Hepatocyte (in vitro differentiated cells): ENCODE measurements at regions not wholly inside any gene's neighbourhood (a gene's known extent, or its start where the extent isn't known, plus 50 kb on each side); places are given as distances from the start of the nearest gene placed in this dataset.

ENCODE experiments used
- DNase-seq: peaks from one replicate; pipeline ENCODE4 v3.0.0-alpha.2; 2016; ENCODE audit warnings: low spot score
- H2AFZ ChIP-seq: fragments of 200-600 bp; sonication (generic); 2 replicates; pipeline ENCODE4 v1.6.0; 2016; ENCODE audit warnings: antibody characterized with exemption, mild to moderate bottlenecking
- H3K27ac ChIP-seq: fragments of 200-600 bp; sonication (generic); 2 replicates; pipeline ENCODE4 v1.5.1; 2016; ENCODE audit warnings: mild to moderate bottlenecking
- H3K27me3 ChIP-seq: fragments of 200-600 bp; sonication (generic); 2 replicates; pipeline ENCODE4 v1.6.1; 2016
- H3K36me3 ChIP-seq: fragments of 200-600 bp; sonication (generic); replicated peaks from 2 replicates; pipeline ENCODE4 v1.5.1; 2016; ENCODE audit warnings: low read depth; ENCODE audit not compliant: insufficient read depth
- H3K4me1 ChIP-seq: fragments of 200-600 bp; sonication (generic); 2 replicates; pipeline ENCODE4 v1.5.1; 2016; ENCODE audit warnings: mild to moderate bottlenecking, moderate library complexity; ENCODE audit not compliant: insufficient read depth
- H3K4me2 ChIP-seq: fragments of 200-600 bp; sonication (generic); 2 replicates; pipeline ENCODE4 v1.6.0; 2016
- H3K4me3 ChIP-seq: fragments of 200-600 bp; sonication (generic); 2 replicates; pipeline ENCODE4 v1.5.1; 2016; ENCODE audit warnings: mild to moderate bottlenecking
- H3K79me2 ChIP-seq: fragments of 200-600 bp; sonication (generic); 2 replicates; pipeline ENCODE4 v1.6.0; 2017; ENCODE audit warnings: mild to moderate bottlenecking
- H3K9me2 ChIP-seq: fragments of 200-600 bp; sonication (generic); replicated peaks from 2 replicates; pipeline ENCODE4 v1.6.0; 2017; ENCODE audit warnings: mild to moderate bottlenecking; ENCODE audit not compliant: insufficient read depth
- H3K9me3 ChIP-seq: fragments of 200-600 bp; sonication (generic); 2 replicates; pipeline ENCODE4 v1.5.1; 2016; ENCODE audit warnings: low read depth, mild to moderate bottlenecking
- H4K20me1 ChIP-seq: fragments of 200-600 bp; sonication (generic); 2 replicates; pipeline ENCODE4 v1.6.0; 2016; ENCODE audit warnings: mild to moderate bottlenecking; ENCODE audit not compliant: insufficient read depth, poor library complexity, severe bottlenecking
- CTCF ChIP-seq: fragments of 200-600 bp; sonication (generic); IDR thresholded peaks from 2 replicates; pipeline ENCODE4 v1.5.1; 2016; ENCODE audit warnings: antibody characterized with exemption, mild to moderate bottlenecking; ENCODE audit not compliant: poor library complexity
- EZH2 ChIP-seq: fragments of 200-600 bp; sonication (generic); IDR thresholded peaks from 2 replicates; pipeline ENCODE4 v1.6.1; 2016; ENCODE audit warnings: antibody characterized with exemption, mild to moderate bottlenecking, borderline replicate concordance
- EZH2phosphoT487 ChIP-seq: fragments of 200-600 bp; sonication (generic); IDR thresholded peaks from one replicate; pipeline ENCODE4 v1.6.1; 2018; ENCODE audit warnings: antibody characterized with exemption, mild to moderate bottlenecking, low read depth, moderate library complexity; ENCODE audit not compliant: unreplicated experiment, severe bottlenecking
- WGBS: methylation state at CpG from one replicate; pipeline ENCODE4 v1.1.6; 2016; ENCODE audit warnings: low lambda C conversion rate; ENCODE audit errors: missing lambda C conversion rate; 5-methylcytosine and 5-hydroxymethylcytosine counted together

GRCh38 chr9:82153032-82153431 lies 164.5 kb downstream of the SPATA31D1 start:
- TF ChIP-seq EZH2phosphoT487 (no peak), EZH2 (no peak), CTCF (no peak)
- Histone ChIP-seq H3K27me3 (no peaks in the 10 kb centered on the region), H2AFZ (no peak overlapping the region), H3K9me3 (no peaks in the 10 kb centered on the region), H3K27ac (no peak overlapping the region), H3K36me3 (no peaks in the 10 kb centered on the region), H3K4me1 (peaks cover 23% of the 10 kb centered on the region), H3K9me2 (no peaks in the 10 kb centered on the region), H3K4me3 (no peak overlapping the region), H3K79me2 (no peaks in the 10 kb centered on the region), H4K20me1 (no peaks in the 10 kb centered on the region), H3K4me2 (no peak overlapping the region)
- no peak for DNase-seq

GRCh38 chr9:82154573-82154972 lies 166.0 kb downstream of the SPATA31D1 start:
- no peak overlapping the region for H2AFZ ChIP-seq
- WGBS = 97% methylated on average over 2 of the region's 2 CpGs
- no peak overlapping the region for H3K4me3 ChIP-seq
- H3K27ac ChIP-seq = no peak overlapping the region
- no peaks in the 10 kb centered on the region for H3K36me3 ChIP-seq
- peaks cover 10% of the 10 kb centered on the region for H3K4me1 ChIP-seq
- TF ChIP-seq CTCF = no peak
- no peak for TF ChIP-seq EZH2phosphoT487
- TF ChIP-seq EZH2 = no peak
- no peak overlapping the region for H3K4me2 ChIP-seq
- no peak for DNase-seq
- no peaks in the 10 kb centered on the region for H4K20me1 ChIP-seq
- no peaks in the 10 kb centered on the region for H3K27me3 ChIP-seq
- H3K79me2 ChIP-seq = no peaks in the 10 kb centered on the region
- no peaks in the 10 kb centered on the region for H3K9me2 ChIP-seq
- H3K9me3 ChIP-seq = no peaks in the 10 kb centered on the region

- Histone ChIP-seq H2AFZ (no peak overlapping the region), H3K4me2 (no peak overlapping the region), H3K9me2 (no peaks in the 10 kb centered on the region), H3K36me3 (no peaks in the 10 kb centered on the region), H3K4me1 (no peaks in the 10 kb centered on the region), H3K27me3 (no peaks in the 10 kb centered on the region), H4K20me1 (no peaks in the 10 kb centered on the region), H3K4me3 (no peak overlapping the region), H3K9me3 (no peaks in the 10 kb centered on the region), H3K27ac (no peak overlapping the region), H3K79me2 (no peaks in the 10 kb centered on the region)
- DNase-seq = no peak
- no peak for TF ChIP-seq EZH2phosphoT487
- no peak for TF ChIP-seq EZH2
- TF ChIP-seq CTCF = no peak
- WGBS = 87% methylated on average over 3 of the region's 3 CpGs
Measured at GRCh38 chr9:82161876-82162275, 173.3 kb downstream of the SPATA31D1 start.

GRCh38 chr9:82164159-82164558 lies 175.6 kb downstream of the SPATA31D1 start:
- no peak overlapping the region for H3K4me2 ChIP-seq
- H3K27me3 ChIP-seq = no peaks in the 10 kb centered on the region
- no peaks in the 10 kb centered on the region for H3K9me2 ChIP-seq
- H3K27ac ChIP-seq = no peak overlapping the region
- H3K4me1 ChIP-seq = no peaks in the 10 kb centered on the region
- no peak overlapping the region for H2AFZ ChIP-seq
- no peaks in the 10 kb centered on the region for H3K36me3 ChIP-seq
- no peak for DNase-seq
- no peaks in the 10 kb centered on the region for H3K9me3 ChIP-seq
- no peaks in the 10 kb centered on the region for H3K79me2 ChIP-seq
- TF ChIP-seq EZH2 = no peak
- no peak for TF ChIP-seq EZH2phosphoT487
- no peak for TF ChIP-seq CTCF
- H3K4me3 ChIP-seq = no peak overlapping the region
- H4K20me1 ChIP-seq = no peaks in the 10 kb centered on the region
- 90% methylated on average over 2 of the region's 2 CpGs for WGBS
